RWPE2 (cell line): ENCODE measurements at regions not wholly inside any gene's neighbourhood (a gene's known extent, or its start where the extent isn't known, plus 50 kb on each side); places are given as distances from the start of the nearest gene placed in this dataset.

ENCODE experiments used
- ATAC-seq: fragments of 200-7000 bp; cut with Tn5 transposase; 3 replicates; pipeline ENCODE4 v1.9.1; 2021; ENCODE audit warnings: low read depth
- DNase-seq: peaks from one replicate; pipeline ENCODE4 v3.0.0-alpha.2; 2020; ENCODE audit warnings: low spot score
- H3K27ac ChIP-seq: fragments of 450-650 bp; 2 replicates; pipeline ENCODE4 v1.5.1; 2017; ENCODE audit warnings: mild to moderate bottlenecking; ENCODE audit not compliant: poor library complexity, severe bottlenecking
- H3K27me3 ChIP-seq: fragments of 250-450 bp; sonication (Bioruptor Pico); 2 replicates; pipeline ENCODE4 v1.5.1; 2021; ENCODE audit warnings: mild to moderate bottlenecking, moderate library complexity; ENCODE audit not compliant: insufficient read depth, poor library complexity, severe bottlenecking
- H3K36me3 ChIP-seq: fragments of 250-450 bp; sonication (Bioruptor Pico); 2 replicates; pipeline ENCODE4 v1.5.1; 2020; ENCODE audit warnings: low read depth, mild to moderate bottlenecking, moderate library complexity
- H3K4me1 ChIP-seq: fragments of 250-450 bp; sonication (Bioruptor Pico); 2 replicates; pipeline ENCODE4 v1.5.1; 2021; ENCODE audit warnings: mild to moderate bottlenecking, moderate library complexity; ENCODE audit not compliant: insufficient read depth, poor library complexity, severe bottlenecking
- H3K4me3 ChIP-seq: fragments of 250-450 bp; sonication (Bioruptor Pico); 2 replicates; pipeline ENCODE4 v1.5.1; 2021; ENCODE audit warnings: mild to moderate bottlenecking, moderate library complexity; ENCODE audit not compliant: severe bottlenecking
- H3K9me3 ChIP-seq: fragments of 250-450 bp; sonication (Bioruptor Pico); 2 replicates; pipeline ENCODE4 v1.5.1; 2021; ENCODE audit warnings: mild to moderate bottlenecking, moderate library complexity; ENCODE audit not compliant: severe bottlenecking
- TF ChIP-seq, protein P1 (sequence below): fragments of 450-650 bp; IDR thresholded peaks from one replicate; pipeline ENCODE4 v1.5.1; 2017; ENCODE audit warnings: mild to moderate bottlenecking, moderate library complexity; ENCODE audit not compliant: poor library complexity, severe bottlenecking

DNA sequence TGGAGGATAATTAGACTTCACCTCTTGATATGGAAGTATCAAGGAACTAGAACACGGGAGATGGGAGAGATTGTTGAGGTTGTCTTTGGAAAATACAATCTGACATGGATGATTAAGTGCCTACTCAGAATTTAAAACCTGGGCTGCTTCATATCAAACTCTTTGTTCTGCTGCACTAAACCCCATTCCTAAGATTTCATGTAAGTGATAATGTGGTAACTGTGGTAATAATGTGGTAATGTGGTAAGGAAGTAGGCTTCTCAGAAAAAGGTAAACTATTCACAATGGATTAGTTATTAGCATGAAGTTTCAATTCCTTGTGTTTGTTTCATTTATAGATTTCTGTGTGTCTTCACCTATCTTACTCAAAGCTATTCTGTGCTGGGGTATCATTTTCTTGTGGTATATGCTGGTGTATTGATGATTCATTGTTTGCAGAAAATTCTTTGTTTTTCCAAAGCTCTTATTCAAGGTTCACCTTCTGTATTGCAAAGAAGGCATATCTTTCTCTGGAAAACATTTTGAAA is 129.9 kb upstream of the TAC1 start:
- Histone ChIP-seq H3K4me1 (no peaks in the 10 kb centered on the region), H3K27me3 (no peaks in the 10 kb centered on the region), H3K36me3 (no peaks in the 10 kb centered on the region), H3K4me3 (no peak overlapping the region), H3K9me3 (no peaks in the 10 kb centered on the region), H3K27ac (no peak overlapping the region)
- no peak for DNase-seq
- ATAC-seq: no peak
- TF ChIP-seq, protein P1, sequence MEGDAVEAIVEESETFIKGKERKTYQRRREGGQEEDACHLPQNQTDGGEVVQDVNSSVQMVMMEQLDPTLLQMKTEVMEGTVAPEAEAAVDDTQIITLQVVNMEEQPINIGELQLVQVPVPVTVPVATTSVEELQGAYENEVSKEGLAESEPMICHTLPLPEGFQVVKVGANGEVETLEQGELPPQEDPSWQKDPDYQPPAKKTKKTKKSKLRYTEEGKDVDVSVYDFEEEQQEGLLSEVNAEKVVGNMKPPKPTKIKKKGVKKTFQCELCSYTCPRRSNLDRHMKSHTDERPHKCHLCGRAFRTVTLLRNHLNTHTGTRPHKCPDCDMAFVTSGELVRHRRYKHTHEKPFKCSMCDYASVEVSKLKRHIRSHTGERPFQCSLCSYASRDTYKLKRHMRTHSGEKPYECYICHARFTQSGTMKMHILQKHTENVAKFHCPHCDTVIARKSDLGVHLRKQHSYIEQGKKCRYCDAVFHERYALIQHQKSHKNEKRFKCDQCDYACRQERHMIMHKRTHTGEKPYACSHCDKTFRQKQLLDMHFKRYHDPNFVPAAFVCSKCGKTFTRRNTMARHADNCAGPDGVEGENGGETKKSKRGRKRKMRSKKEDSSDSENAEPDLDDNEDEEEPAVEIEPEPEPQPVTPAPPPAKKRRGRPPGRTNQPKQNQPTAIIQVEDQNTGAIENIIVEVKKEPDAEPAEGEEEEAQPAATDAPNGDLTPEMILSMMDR: no peak

- Histone ChIP-seq H3K4me3 (no peak overlapping the region), H3K27ac (no peak overlapping the region), H3K4me1 (no peaks in the 10 kb centered on the region), H3K36me3 (no peaks in the 10 kb centered on the region), H3K27me3 (no peaks in the 10 kb centered on the region), H3K9me3 (no peaks in the 10 kb centered on the region)
- TF ChIP-seq, protein P1: no peak
- ATAC-seq (no peak), DNase-seq (no peak)
Observed at GRCh38 chr7:97620495-97620894, 111.4 kb upstream of the TAC1 start.

DNA sequence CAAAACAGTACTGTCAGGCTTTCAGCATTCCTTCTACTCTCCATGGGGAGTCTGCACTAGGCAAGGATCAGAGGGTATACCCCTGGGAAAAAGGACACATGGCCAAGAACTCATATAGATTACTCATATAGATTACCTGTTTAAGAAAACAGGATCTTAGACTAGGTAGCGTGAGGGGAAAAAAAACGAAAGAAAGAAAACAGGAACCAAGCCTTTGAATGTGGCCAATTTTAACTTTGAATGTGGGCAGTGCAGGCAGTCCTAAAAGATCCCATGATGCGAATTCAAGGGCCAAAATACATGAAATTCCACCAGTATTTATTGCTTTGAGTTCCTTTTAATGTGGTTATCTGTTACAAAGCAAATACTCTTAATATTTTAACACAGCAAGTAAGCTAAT is 108.6 kb upstream of the TAC1 start:
- Histone ChIP-seq H3K9me3 (no peaks in the 10 kb centered on the region), H3K27ac (no peak overlapping the region), H3K4me3 (no peak overlapping the region), H3K36me3 (no peaks in the 10 kb centered on the region), H3K27me3 (peaks cover 3% of the 10 kb centered on the region), H3K4me1 (no peaks in the 10 kb centered on the region)
- ATAC-seq (no peak), DNase-seq (no peak)
- TF ChIP-seq, protein P1: no peak

GRCh38 chr7:97630116-97630515 is 101.8 kb upstream of the TAC1 start:
- no peak for DNase-seq
- Histone ChIP-seq H3K36me3 (no peaks in the 10 kb centered on the region), H3K4me1 (no peaks in the 10 kb centered on the region), H3K27me3 (peaks cover 3% of the 10 kb centered on the region), H3K4me3 (no peak overlapping the region), H3K27ac (no peak overlapping the region), H3K9me3 (no peaks in the 10 kb centered on the region)
- no peak for ATAC-seq
- TF ChIP-seq, protein P1: no peak

GRCh38 chr7:97635622-97636021 is 96.3 kb upstream of the TAC1 start:
- no peak overlapping the region for H3K4me3 ChIP-seq
- TF ChIP-seq, protein P1: no peak
- no peak for ATAC-seq

More at GRCh38 chr7:97635622-97636021, 96.3 kb upstream of the TAC1 start:
- no peaks in the 10 kb centered on the region for H3K27me3 ChIP-seq
- H3K27ac ChIP-seq: no peak overlapping the region
- no peaks in the 10 kb centered on the region for H3K36me3 ChIP-seq
- DNase-seq: no peak
- H3K4me1 ChIP-seq: no peaks in the 10 kb centered on the region
- no peaks in the 10 kb centered on the region for H3K9me3 ChIP-seq
